GM13976 (cell line): ENCODE measurements at regions not wholly inside any gene's neighbourhood (a gene's known extent, or its start where the extent isn't known, plus 50 kb on each side); places are given as distances from the start of the nearest gene placed in this dataset.

Experiments
- DNase-seq: peaks from one replicate; pipeline ENCODE4 v3.0.0; 2012; ENCODE audit warnings: low spot score
- in situ Hi-C: fragments of 300-500 bp; cut with MboI; formaldehyde crosslinking; loops from one replicate; pipeline ENCODE4 v1.12.0; 2022; ENCODE audit warnings: low sequenced_read_pairs, mixed read lengths, inconsistent platforms; ENCODE audit not compliant: unreplicated experiment
- TF ChIP-seq, protein P1 (sequence below): IDR thresholded peaks from 2 replicates; pipeline ENCODE4 v1.5.1; 2012; ENCODE audit warnings: borderline replicate concordance, mild to moderate bottlenecking; ENCODE audit not compliant: insufficient read depth; ENCODE audit errors: extremely low read depth, missing control alignments, control extremely low read depth

DNA sequence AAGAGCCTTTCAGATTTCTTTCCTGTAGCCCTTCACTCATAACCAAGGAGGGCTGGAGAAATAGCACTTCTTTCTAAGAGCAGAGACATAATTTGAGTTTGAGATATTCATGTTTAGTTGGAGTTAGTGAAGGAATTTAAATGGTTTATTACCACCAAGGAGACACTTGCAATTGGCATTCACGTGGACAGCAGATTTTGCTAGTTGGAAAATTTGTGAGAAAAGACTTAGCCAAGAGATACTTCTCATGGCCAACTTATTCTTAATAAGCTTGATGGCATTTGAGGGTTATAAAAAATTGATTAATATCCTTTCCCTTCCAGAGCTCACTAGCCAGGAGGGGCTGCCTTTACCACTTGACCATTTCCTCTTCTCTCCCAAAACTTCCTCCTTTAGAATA lies 518.7 kb downstream of the TNS1 start:
- TF ChIP-seq, protein P1, sequence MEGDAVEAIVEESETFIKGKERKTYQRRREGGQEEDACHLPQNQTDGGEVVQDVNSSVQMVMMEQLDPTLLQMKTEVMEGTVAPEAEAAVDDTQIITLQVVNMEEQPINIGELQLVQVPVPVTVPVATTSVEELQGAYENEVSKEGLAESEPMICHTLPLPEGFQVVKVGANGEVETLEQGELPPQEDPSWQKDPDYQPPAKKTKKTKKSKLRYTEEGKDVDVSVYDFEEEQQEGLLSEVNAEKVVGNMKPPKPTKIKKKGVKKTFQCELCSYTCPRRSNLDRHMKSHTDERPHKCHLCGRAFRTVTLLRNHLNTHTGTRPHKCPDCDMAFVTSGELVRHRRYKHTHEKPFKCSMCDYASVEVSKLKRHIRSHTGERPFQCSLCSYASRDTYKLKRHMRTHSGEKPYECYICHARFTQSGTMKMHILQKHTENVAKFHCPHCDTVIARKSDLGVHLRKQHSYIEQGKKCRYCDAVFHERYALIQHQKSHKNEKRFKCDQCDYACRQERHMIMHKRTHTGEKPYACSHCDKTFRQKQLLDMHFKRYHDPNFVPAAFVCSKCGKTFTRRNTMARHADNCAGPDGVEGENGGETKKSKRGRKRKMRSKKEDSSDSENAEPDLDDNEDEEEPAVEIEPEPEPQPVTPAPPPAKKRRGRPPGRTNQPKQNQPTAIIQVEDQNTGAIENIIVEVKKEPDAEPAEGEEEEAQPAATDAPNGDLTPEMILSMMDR = no peak
- DNase-seq = no peak
- in situ Hi-C loops = no loop called here

DNA sequence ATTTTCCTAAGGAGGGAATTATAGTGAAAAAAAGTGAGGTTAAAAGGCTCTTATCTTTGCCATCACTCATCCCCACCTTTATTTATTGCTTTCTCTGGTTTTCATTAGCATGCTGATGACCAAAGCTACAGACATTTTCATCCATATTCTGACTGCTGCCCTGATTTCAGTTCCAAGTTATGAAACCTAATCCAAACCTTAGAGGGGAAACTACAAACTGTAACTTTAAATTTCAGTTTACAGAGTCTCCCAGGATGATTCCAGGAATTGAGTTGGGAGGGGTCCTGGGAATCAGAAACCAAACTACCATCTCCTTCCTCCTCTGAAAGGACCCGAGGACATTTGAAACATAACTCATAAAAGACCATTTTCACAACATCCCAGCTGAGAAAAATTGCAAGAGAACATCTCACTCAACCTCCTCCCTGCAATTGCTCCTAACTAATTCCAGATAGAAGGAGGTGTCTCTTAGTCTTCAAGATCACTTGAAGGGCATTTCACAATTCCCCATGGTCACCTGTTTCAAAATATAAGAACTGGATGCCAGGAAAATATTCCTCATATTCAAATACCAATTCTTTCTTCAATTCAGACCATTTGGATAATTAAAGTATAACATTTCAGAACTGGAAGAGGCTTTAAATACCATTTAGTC lies 520.6 kb downstream of the TNS1 start:
- DNase-seq = no peak
- TF ChIP-seq, protein P1 = no peak
- in situ Hi-C loops = no loop called here

DNA sequence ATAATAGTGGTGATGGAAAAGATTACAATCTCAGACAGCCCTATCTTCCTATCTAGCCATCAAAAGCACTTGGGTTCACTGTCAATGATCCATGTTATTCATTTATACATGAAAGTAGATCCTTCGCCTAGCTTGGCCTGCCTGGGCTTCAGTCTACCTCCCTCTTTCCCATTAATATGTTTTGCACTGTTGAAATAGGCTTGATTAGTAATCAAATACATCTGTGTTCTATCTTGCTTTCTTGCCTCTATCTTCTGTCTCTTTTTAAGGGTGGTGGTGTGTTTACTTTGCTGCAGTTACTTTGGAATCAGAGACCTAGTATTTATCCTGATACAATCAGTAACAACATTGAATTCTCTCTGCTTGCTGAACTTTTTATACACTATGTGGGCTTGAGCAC lies 521.2 kb downstream of the TNS1 start:
- in situ Hi-C loops = no loop called here
- TF ChIP-seq, protein P1 = no peak
- no peak for DNase-seq

DNA sequence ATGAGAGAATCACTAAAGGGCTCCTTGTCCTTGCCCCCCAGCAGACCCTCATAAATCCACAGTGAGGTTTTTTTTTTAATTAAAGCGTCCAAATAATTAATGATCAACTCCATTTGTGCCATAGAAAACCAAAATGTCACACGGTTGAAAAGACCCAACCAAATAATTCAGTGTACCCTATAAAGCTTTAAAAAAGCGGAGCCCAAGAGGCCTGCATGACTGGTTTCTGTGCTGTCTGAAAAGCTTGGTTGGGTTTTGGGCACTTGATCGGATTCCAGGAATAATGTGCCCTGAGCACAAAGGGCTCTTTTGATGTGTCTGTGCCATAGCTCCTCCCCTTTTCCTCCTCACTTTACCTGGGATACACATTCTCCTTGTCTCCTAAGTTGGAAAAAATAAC lies 523.2 kb downstream of the TNS1 start:
- TF ChIP-seq, protein P1 = no peak
- DNase-seq = no peak
- in situ Hi-C loops = no loop called here

DNA sequence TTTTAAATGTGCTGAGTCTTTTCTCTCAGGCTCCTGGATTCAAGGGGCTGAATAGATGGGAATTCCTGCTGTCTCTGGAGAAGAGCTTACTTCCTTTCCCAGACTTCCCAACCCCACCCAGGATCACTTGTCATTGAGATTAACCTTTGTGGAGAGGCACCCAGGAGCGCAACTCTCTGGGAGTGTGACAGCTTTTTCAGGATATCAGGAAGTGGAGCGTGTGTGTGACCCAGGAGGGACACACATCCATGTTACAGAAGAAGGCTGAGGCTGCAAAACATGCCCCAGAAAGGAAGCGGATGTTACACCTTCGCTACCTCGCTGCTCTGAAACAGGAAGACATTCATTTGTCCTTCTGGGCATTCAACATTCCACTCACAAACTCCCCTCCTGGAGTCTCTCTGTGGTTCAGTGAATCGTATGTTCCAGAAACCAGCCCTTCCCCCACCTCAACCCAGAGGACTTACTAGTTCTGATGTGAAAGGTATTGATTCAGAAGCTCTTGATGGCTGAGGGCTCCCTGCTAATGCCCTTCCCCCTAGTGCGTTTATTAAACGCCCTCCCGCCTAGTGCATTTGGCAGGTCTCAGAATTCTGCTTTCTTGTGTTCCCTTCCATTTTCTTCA lies 523.9 kb downstream of the TNS1 start:
- no peak for DNase-seq
- TF ChIP-seq, protein P1 = no peak
- in situ Hi-C loops = no loop called here

DNA sequence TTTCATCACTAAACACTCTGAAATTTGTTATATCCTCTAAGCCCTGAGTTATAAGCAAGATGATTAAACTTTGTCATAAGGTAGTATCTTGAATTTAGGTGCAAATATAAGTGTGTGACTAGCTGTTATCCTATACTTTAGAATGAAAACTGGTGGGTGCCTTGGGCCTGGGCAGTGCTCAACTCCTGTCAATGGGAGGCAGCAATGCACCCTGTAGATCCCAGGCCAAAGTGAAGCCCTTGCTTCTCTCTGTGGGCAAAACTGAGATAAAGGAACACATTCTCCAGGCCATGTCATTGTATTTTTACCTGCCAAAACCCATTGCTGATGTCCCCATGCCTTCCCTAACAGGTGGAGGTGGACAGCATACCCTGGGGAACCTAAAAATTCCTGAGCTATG lies 525.2 kb downstream of the TNS1 start:
- in situ Hi-C loops = no loop called here

More for the DNA sequence above, 525.2 kb downstream of the TNS1 start:
- TF ChIP-seq, protein P1 = no peak
- DNase-seq = no peak
